SK-N-SH (cell line): ENCODE measurements at regions not wholly inside any gene's neighbourhood (a gene's known extent, or its start where the extent isn't known, plus 50 kb on each side); places are given as distances from the start of the nearest gene placed in this dataset.

Experiments used
- CTCF ChIA-PET: fragments of 300-600, 350-600 bp; formaldehyde crosslinking; extraction: SDS; loops from one replicate; lab custom pipeline; 2021; lab: Yijun Ruan, JAX
- POLR2A ChIA-PET: fragments of 350-600 bp; sonication (Branson Sonifier 250); formaldehyde crosslinking; extraction: SDS; loops from one replicate; lab custom pipeline; 2020; ENCODE audit warnings: antibody characterized with exemption, inconsistent platforms; lab: Yijun Ruan, JAX
- DNase-seq: peaks from one replicate; pipeline ENCODE4 v3.0.0; 2012
- H2AFZ ChIP-seq: fragments of 200-600 bp; sonication (generic); 2 replicates; pipeline ENCODE4 v1.8.1; 2016; ENCODE audit warnings: antibody characterized with exemption, mild to moderate bottlenecking, low read depth
- H3F3A ChIP-seq: fragments of 200-600 bp; sonication (generic); replicated peaks from 2 replicates; pipeline ENCODE3; 2016; ENCODE audit warnings: antibody characterized with exemption, mild to moderate bottlenecking; ENCODE audit not compliant: insufficient read depth
- H3K27ac ChIP-seq, 2 experiments: fragments of 200-500 bp in 1 of 2; fragments of 200-600 bp in 1 of 2; sonication (Bioruptor generic) in 1 of 2; sonication (generic), shearing (Covaris generic) in 1 of 2; 2 replicates each; pipeline versions ENCODE4 v1.5.1 to v1.6.1; 2014 to 2016; ENCODE audit warnings: low read depth in 2 of 2, inconsistent platforms in 1 of 2, low read length in 1 of 2, mild to moderate bottlenecking in 1 of 2, mixed read lengths in 1 of 2
- H3K27me3 ChIP-seq: fragments of 200-600 bp; sonication (generic), shearing (Covaris generic); 2 replicates; pipeline ENCODE4 v1.6.1; 2016; ENCODE audit warnings: mixed run types; ENCODE audit not compliant: insufficient read depth
- H3K36me3 ChIP-seq, 2 experiments: fragments of 200-500 bp in 1 of 2; fragments of 200-600 bp in 1 of 2; sonication (Bioruptor generic) in 1 of 2; sonication (generic) in 1 of 2; replicated peaks in 1 of 2; 2 replicates each; pipeline versions ENCODE3 to v1.5.1; 2014 to 2016; ENCODE audit warnings: low read length in 1 of 2, mild to moderate bottlenecking in 1 of 2; ENCODE audit not compliant: insufficient read depth in 2 of 2, control insufficient read depth in 1 of 2
- H3K4me1 ChIP-seq, 2 experiments: fragments of 200-500 bp in 1 of 2; fragments of 200-600 bp in 1 of 2; sonication (Bioruptor generic) in 1 of 2; sonication (generic), shearing (Covaris generic) in 1 of 2; 2 replicates each; pipeline versions ENCODE4 v1.5.1 to v1.6.1; 2014 to 2016; ENCODE audit warnings: low read depth in 1 of 2, low read length in 1 of 2, mixed run types in 1 of 2; ENCODE audit not compliant: insufficient read depth in 2 of 2, control insufficient read depth in 1 of 2
- H3K4me2 ChIP-seq: fragments of 200-600 bp; sonication (generic), shearing (Covaris generic); 2 replicates; pipeline ENCODE4 v1.6.1; 2017; ENCODE audit warnings: mixed run types
- H3K4me3 ChIP-seq, 2 experiments: fragments of 200-500 bp in 1 of 2; fragments of 200-600 bp in 1 of 2; sonication (Bioruptor generic) in 1 of 2; sonication (generic), shearing (Covaris generic) in 1 of 2; 2 replicates each; pipeline versions ENCODE4 v1.5.1 to v1.8.1; 2014 to 2016; ENCODE audit warnings: low read depth in 2 of 2, inconsistent platforms in 1 of 2, low read length in 1 of 2, mild to moderate bottlenecking in 1 of 2, mixed read lengths in 1 of 2, moderate library complexity in 1 of 2
- H3K79me2 ChIP-seq: fragments of 200-600 bp; sonication (generic); 2 replicates; pipeline ENCODE4 v1.8.1; 2017; ENCODE audit warnings: mild to moderate bottlenecking; ENCODE audit not compliant: insufficient read depth
- H3K9ac ChIP-seq: fragments of 200-600 bp; sonication (generic); 2 replicates; pipeline ENCODE4 v1.6.1; 2017; ENCODE audit warnings: mixed run types
- H3K9me2 ChIP-seq: fragments of 200-600 bp; sonication (generic); 2 replicates; pipeline ENCODE4 v1.6.1; 2017; ENCODE audit warnings: mixed run types
- H3K9me3 ChIP-seq: fragments of 200-600 bp; sonication (generic); 2 replicates; pipeline ENCODE4 v1.6.1; 2017; ENCODE audit warnings: mixed run types, mild to moderate bottlenecking, moderate library complexity
- H4K20me1 ChIP-seq: fragments of 200-600 bp; sonication (generic); 2 replicates; pipeline ENCODE4 v1.6.1; 2017; ENCODE audit warnings: mild to moderate bottlenecking, mixed run types; ENCODE audit not compliant: insufficient read depth
- CHD2 ChIP-seq: fragments of 150-350 bp; IDR thresholded peaks from 2 replicates; pipeline ENCODE4 v1.6.1; 2018; ENCODE audit warnings: low read length; ENCODE audit not compliant: partially characterized antibody
- ELF1 ChIP-seq: IDR thresholded peaks from 2 replicates; pipeline ENCODE4 v1.4.0; 2012
- EP300 ChIP-seq, 2 experiments: IDR thresholded peaks; 2 replicates each; pipeline versions ENCODE4 v1.4.0 to v1.6.1; 2012; ENCODE audit warnings: borderline replicate concordance in 1 of 2, low read depth in 1 of 2, low read length in 1 of 2
- EZH2phosphoT487 ChIP-seq: fragments of 200-600 bp; sonication (generic); IDR thresholded peaks from 2 replicates; pipeline ENCODE4 v1.6.1; 2017; ENCODE audit warnings: low read depth, mixed run types, mild to moderate bottlenecking, antibody characterized with exemption, moderate library complexity, borderline replicate concordance
- FOSL2 ChIP-seq: IDR thresholded peaks from 2 replicates; pipeline ENCODE4 v1.4.0; 2012; ENCODE audit warnings: low read depth, mild to moderate bottlenecking, moderate library complexity, borderline replicate concordance
- FOXM1 ChIP-seq: IDR thresholded peaks from 2 replicates; pipeline ENCODE4 v1.4.0; 2012; ENCODE audit warnings: low read depth, mild to moderate bottlenecking
- JUND ChIP-seq: IDR thresholded peaks from 2 replicates; pipeline ENCODE4 v1.4.0; 2012
- MEF2A ChIP-seq: IDR thresholded peaks from 2 replicates; pipeline ENCODE4 v1.4.0; 2012; ENCODE audit warnings: low read depth, borderline replicate concordance
- POLR2AphosphoS5 ChIP-seq: IDR thresholded peaks from 2 replicates; pipeline ENCODE4 v1.6.1; 2012; ENCODE audit warnings: low read depth, low read length
- RAD21 ChIP-seq: IDR thresholded peaks from 2 replicates; pipeline ENCODE4 v1.6.1; 2012; ENCODE audit warnings: mild to moderate bottlenecking, low read length
- RCOR1 ChIP-seq: fragments of 150-350 bp; IDR thresholded peaks from 2 replicates; pipeline ENCODE4 v1.6.1; 2017; ENCODE audit warnings: antibody characterized with exemption, low read length
- RFX5 ChIP-seq: IDR thresholded peaks from 2 replicates; pipeline ENCODE4 v1.6.1; 2012; ENCODE audit warnings: mild to moderate bottlenecking, improper control_type of control experiment, low read length
- RXRA ChIP-seq: IDR thresholded peaks from 2 replicates; pipeline ENCODE4 v1.4.0; 2012; ENCODE audit warnings: low read depth, mild to moderate bottlenecking, borderline replicate concordance
- SIN3A ChIP-seq: IDR thresholded peaks from 2 replicates; pipeline ENCODE4 v1.6.1; 2012; ENCODE audit warnings: low read depth, mild to moderate bottlenecking, low read length, moderate library complexity, borderline replicate concordance
- SMC3 ChIP-seq: IDR thresholded peaks from 2 replicates; pipeline ENCODE4 v1.6.1; 2012; ENCODE audit warnings: low read depth, low read length, improper control_type of control experiment
- TCF12 ChIP-seq: IDR thresholded peaks from 2 replicates; pipeline ENCODE4 v1.4.0; 2012
- WGBS: methylation state at CpG from one replicate; pipeline ENCODE4 v1.1.6; 2017; ENCODE audit warnings: low lambda C conversion rate; 5-methylcytosine and 5-hydroxymethylcytosine counted together
- TF ChIP-seq, protein P1 (sequence below): fragments of 200-600 bp; sonication (generic); IDR thresholded peaks from 2 replicates; pipeline ENCODE4 v1.6.1; 2017; ENCODE audit warnings: antibody characterized with exemption, mild to moderate bottlenecking, moderate library complexity
- TF ChIP-seq, protein P2 (sequence below): IDR thresholded peaks from 2 replicates; pipeline ENCODE4; 2012
- TF ChIP-seq, protein P3 (sequence below): fragments of 150-350 bp; IDR thresholded peaks from 2 replicates; pipeline ENCODE4 v1.6.1; 2016; ENCODE audit warnings: mild to moderate bottlenecking, low read depth, low read length

DNA sequence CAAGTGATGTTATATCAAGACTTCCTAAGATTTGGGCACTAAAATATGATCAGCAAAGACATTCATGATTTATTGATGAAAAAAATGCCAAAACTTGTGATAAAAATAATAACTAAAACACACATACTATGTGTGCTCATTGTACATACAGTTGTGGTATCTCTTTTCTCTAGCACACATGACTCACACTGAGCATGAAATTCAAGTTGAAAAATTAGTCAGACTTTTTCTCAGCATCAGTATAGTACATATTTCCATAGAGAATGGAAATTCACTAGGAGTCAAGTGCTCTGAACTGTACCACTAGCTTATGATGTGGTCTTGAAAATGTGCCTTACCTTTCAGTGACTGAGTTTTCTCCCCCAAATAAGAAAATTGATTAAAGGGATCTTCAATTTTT lies 471.8 kb upstream of the FLRT2 start:
- no peak overlapping the region for H3K4me2 ChIP-seq
- H3K36me3 ChIP-seq = no peaks in the 10 kb centered on the region
- H3K27ac ChIP-seq = no peak overlapping the region
- H4K20me1 ChIP-seq = no peaks in the 10 kb centered on the region
- ChIA-PET POLR2A (no interaction called here), CTCF (no interaction called here)
- DNase-seq = no peak
- H3F3A ChIP-seq = no peaks in the 10 kb centered on the region
- no peaks in the 10 kb centered on the region for H3K4me1 ChIP-seq
- TF ChIP-seq EZH2phosphoT487 (no peak), MEF2A (no peak), EP300 (IDR thresholded peaks at IDR 0.05; ENCODE audit: borderline replicate concordance in 1 of 2, low read depth in 1 of 2, low read length in 1 of 2) (no peak), RFX5 (no peak), SIN3A (no peak), POLR2AphosphoS5 (no peak), ELF1 (no peak), RCOR1 (no peak), TCF12 (no peak), RXRA (no peak), FOSL2 (no peak), FOXM1 (no peak), CHD2 (no peak), SMC3 (no peak)
- TF ChIP-seq, protein P1, sequence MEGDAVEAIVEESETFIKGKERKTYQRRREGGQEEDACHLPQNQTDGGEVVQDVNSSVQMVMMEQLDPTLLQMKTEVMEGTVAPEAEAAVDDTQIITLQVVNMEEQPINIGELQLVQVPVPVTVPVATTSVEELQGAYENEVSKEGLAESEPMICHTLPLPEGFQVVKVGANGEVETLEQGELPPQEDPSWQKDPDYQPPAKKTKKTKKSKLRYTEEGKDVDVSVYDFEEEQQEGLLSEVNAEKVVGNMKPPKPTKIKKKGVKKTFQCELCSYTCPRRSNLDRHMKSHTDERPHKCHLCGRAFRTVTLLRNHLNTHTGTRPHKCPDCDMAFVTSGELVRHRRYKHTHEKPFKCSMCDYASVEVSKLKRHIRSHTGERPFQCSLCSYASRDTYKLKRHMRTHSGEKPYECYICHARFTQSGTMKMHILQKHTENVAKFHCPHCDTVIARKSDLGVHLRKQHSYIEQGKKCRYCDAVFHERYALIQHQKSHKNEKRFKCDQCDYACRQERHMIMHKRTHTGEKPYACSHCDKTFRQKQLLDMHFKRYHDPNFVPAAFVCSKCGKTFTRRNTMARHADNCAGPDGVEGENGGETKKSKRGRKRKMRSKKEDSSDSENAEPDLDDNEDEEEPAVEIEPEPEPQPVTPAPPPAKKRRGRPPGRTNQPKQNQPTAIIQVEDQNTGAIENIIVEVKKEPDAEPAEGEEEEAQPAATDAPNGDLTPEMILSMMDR = no peak
- TF ChIP-seq, protein P2, sequence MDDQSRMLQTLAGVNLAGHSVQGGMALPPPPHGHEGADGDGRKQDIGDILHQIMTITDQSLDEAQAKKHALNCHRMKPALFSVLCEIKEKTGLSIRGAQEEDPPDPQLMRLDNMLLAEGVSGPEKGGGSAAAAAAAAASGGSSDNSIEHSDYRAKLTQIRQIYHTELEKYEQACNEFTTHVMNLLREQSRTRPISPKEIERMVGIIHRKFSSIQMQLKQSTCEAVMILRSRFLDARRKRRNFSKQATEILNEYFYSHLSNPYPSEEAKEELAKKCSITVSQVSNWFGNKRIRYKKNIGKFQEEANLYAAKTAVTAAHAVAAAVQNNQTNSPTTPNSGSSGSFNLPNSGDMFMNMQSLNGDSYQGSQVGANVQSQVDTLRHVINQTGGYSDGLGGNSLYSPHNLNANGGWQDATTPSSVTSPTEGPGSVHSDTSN = no peak
- TF ChIP-seq, protein P3, sequence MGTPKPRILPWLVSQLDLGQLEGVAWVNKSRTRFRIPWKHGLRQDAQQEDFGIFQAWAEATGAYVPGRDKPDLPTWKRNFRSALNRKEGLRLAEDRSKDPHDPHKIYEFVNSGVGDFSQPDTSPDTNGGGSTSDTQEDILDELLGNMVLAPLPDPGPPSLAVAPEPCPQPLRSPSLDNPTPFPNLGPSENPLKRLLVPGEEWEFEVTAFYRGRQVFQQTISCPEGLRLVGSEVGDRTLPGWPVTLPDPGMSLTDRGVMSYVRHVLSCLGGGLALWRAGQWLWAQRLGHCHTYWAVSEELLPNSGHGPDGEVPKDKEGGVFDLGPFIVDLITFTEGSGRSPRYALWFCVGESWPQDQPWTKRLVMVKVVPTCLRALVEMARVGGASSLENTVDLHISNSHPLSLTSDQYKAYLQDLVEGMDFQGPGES = no peak
- H3K79me2 ChIP-seq = no peaks in the 10 kb centered on the region
- no peak overlapping the region for H3K9ac ChIP-seq
- H3K4me3 ChIP-seq = no peak overlapping the region
- H3K9me2 ChIP-seq = no peaks in the 10 kb centered on the region
- H3K9me3 ChIP-seq = no peaks in the 10 kb centered on the region
- H3K27me3 ChIP-seq = no peaks in the 10 kb centered on the region
- H2AFZ ChIP-seq = no peak overlapping the region

DNA sequence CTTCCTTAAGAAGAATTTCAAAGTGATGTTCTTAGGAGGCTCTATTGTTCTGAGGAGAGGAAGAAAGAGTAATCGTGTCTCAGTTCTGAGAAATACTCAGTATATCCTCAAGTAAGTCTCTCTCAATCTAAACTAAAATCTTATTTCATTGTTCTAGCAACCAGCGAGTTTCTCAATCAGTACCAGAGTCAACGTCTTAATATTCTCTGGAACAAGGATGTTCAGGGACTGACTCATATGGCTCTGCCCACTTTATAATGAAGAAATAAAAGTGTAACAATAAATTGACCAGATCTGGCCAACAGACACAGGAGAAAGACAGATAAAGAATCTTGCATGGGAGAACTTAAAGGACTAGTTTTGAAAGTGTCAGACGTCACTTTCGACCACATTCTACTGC lies 469.8 kb upstream of the FLRT2 start:
- H3F3A ChIP-seq = no peaks in the 10 kb centered on the region
- no peak for TF ChIP-seq RFX5
- no peak for TF ChIP-seq RAD21
- TF ChIP-seq JUND = no peak
- DNase-seq = no peak
- WGBS = 18% methylated on average over 5 of the region's 5 CpGs
- H3K9ac ChIP-seq = no peak overlapping the region
- H3K9me3 ChIP-seq = no peaks in the 10 kb centered on the region
- no peaks in the 10 kb centered on the region for H3K79me2 ChIP-seq
- H4K20me1 ChIP-seq = no peaks in the 10 kb centered on the region
- no peak overlapping the region for H2AFZ ChIP-seq
- no peak overlapping the region for H3K4me3 ChIP-seq
- H3K9me2 ChIP-seq = no peaks in the 10 kb centered on the region
- H3K4me1 ChIP-seq = no peaks in the 10 kb centered on the region
- no peak overlapping the region for H3K27ac ChIP-seq
- POLR2A ChIA-PET = no interaction called here
- H3K36me3 ChIP-seq = no peaks in the 10 kb centered on the region
- H3K4me2 ChIP-seq = no peak overlapping the region
- CTCF ChIA-PET = interaction anchor here (1.1 kb wide), 1 partner anchor 70 kb away, joined by 3 read pairs; no protein-coding TSS in a partner anchor
- H3K27me3 ChIP-seq = no peaks in the 10 kb centered on the region
